Epithelial cell of esophagus (primary cell): ENCODE measurements at regions not wholly inside any gene's neighbourhood (a gene's known extent, or its start where the extent isn't known, plus 50 kb on each side); places are given as distances from the start of the nearest gene placed in this dataset.

Experiments used
- DNase-seq: peaks from one replicate; pipeline ENCODE4 v3.0.0; 2010; ENCODE audit warnings: low read depth
- H3K4me3 ChIP-seq: 2 replicates; pipeline ENCODE4 v1.5.1; 2011; ENCODE audit warnings: mild to moderate bottlenecking, low read length, control low read depth
- TF ChIP-seq, protein P1 (sequence below): IDR thresholded peaks from 2 replicates; pipeline ENCODE4 v1.5.1; 2011; ENCODE audit warnings: low read depth, mild to moderate bottlenecking, low read length, control low read depth, inconsistent platforms; ENCODE audit not compliant: insufficient read depth; ENCODE audit errors: missing control alignments

DNA sequence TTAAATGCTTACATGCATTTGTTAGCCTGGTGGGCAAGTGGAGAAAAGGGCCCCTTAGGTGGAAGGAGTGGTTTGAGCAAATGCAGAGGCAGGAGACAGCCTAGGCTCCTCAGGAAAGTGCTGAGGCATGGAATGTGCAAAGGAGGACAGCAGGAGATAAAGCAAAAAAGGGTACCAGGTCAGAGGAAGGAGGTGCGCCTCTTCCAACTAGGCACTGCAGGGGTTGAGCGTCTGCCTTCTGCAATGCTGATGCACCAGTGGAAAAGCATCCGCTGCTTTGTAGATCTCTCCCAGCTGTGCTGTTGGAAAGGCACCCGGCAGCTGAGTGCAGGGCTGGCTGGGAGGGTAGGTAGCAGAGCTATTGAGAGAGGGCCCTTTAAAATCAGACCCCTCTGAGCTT, 287.0 kb upstream of the XYLT1 start:
- DNase-seq: no peak
- no peak overlapping the region for H3K4me3 ChIP-seq
- TF ChIP-seq, protein P1, sequence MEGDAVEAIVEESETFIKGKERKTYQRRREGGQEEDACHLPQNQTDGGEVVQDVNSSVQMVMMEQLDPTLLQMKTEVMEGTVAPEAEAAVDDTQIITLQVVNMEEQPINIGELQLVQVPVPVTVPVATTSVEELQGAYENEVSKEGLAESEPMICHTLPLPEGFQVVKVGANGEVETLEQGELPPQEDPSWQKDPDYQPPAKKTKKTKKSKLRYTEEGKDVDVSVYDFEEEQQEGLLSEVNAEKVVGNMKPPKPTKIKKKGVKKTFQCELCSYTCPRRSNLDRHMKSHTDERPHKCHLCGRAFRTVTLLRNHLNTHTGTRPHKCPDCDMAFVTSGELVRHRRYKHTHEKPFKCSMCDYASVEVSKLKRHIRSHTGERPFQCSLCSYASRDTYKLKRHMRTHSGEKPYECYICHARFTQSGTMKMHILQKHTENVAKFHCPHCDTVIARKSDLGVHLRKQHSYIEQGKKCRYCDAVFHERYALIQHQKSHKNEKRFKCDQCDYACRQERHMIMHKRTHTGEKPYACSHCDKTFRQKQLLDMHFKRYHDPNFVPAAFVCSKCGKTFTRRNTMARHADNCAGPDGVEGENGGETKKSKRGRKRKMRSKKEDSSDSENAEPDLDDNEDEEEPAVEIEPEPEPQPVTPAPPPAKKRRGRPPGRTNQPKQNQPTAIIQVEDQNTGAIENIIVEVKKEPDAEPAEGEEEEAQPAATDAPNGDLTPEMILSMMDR: no peak

DNA sequence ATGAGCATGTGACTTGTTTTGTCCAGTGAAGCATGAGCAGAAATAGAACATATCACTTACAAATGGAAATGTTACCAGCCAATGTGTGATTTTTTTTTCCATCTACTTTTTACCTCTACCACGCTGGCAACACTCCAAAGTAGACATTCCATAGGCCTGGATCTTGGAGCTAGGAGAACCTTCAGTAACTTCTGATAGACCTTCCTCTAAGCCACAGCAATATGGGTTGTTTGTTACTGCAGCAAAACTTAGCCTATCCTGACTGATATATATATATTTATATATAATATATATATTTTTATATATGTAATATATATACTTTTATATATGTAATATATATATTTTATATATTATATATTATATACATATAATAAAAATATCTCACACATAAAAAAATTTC, 284.4 kb upstream of the XYLT1 start:
- TF ChIP-seq, protein P1: no peak
- H3K4me3 ChIP-seq: no peak overlapping the region
- DNase-seq: no peak

DNA sequence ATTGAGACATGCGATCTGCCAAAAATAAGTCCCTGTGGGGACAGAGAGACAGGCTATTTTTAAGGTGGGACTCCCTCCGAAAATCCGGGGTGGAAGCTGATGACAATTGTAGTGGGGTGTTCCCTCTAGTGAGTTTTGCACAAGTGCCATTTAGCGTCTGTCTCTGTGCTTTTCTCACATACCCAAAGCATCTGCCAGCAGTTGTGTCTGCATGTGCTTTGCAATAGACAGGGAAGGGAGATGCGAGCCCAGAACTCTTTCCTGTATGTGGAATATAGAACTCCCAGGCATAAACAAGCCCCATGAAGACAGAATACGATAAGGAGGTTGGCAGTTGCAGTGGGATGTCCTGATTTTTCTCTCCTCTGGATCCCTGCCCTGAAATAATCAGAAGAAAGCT, 282.7 kb upstream of the XYLT1 start:
- TF ChIP-seq, protein P1: no peak
- DNase-seq: no peak
- H3K4me3 ChIP-seq: no peak overlapping the region

DNA sequence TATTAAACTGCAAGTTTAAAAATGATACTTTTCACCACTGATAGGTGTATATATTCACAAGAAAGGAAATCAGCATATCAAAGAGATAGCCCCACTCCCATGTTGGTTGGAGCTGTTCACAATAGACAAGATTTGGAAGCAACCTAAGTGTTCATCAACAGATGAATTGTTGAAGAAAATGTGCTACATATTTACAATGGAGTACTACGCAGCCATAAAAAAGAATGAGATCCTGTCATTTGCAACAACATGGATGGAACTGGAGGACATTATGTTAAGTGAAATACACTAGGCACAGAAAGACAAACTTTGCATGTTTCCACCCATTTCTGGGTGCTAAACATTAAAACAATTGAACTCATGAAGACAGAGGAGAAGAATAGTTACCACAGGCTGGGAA, 278.9 kb upstream of the XYLT1 start:
- H3K4me3 ChIP-seq: no peak overlapping the region
- TF ChIP-seq, protein P1: no peak
- no peak for DNase-seq

DNA sequence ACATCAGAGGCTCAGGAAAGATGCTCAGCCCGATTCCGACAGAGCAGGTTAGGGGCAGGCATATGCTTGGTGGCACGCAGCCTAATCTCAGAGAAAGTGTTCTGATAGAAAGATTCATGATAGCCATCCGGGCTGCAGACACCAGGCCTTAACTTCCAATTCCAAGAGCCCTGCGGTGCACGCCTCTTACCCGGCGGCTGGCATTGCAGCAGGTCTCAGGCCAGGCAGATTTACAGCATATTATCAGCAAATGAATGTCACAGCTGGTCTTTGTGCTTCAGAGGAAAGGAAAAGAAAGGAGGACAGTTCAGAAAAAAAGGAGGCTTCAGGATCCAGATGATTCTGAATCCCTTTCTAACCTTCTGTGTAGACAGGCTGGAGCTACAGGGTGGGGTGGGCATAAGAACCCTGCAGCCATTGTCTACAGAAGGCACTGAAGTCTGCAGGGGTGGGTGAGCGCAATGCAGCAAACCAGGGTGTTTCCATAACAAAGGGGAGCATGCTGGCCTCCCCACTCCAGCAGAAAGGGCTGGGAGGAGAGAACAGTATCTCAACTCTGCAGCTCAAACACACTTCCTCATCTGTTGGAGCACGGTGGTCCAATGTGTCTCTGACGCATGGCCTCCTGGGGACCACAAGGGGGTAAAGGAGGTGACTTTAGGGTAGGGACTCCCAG, 277.4 kb upstream of the XYLT1 start:
- DNase-seq: no peak
- TF ChIP-seq, protein P1: no peak
- H3K4me3 ChIP-seq: no peak overlapping the region

DNA sequence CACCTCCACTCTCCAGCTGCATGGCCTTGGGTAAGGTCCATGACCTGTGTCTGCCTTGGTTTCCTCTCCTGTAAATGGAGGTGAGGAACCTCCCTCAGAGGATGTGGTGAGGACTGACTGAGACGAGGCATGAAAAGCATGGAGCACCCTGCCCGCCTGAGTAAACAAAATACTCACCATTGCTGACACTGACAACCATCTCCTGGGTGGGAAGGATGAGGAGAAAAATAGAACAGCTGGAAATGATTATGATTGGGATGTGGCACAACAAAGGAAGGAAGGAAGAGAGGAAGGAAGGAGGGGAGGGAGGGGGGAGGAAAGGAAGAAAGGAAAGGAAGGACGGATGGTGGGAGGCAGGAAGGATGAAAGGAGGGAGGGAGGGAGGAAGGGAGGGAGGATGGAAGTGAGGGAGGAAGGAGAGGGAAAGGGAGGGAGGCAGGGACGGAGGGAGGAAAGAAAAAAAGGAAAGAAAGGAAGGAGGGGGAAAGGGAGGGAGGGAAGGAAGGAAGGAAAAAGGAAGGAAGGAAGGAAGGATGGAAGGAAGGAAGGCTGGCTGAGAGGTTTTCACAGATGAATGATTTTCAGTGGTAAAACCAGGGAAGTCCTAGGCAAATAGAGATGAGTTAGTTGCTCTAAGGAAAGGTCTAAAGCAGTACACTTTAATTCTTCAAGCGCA, 276.5 kb upstream of the XYLT1 start:
- DNase-seq: no peak
- TF ChIP-seq, protein P1: no peak
- H3K4me3 ChIP-seq: no peak overlapping the region
